Endothelial cell of hepatic sinusoid (primary cell): ENCODE measurements at regions not wholly inside any gene's neighbourhood (a gene's known extent, or its start where the extent isn't known, plus 50 kb on each side); places are given as distances from the start of the nearest gene placed in this dataset.

Source experiments
- in situ Hi-C: cut with HindIII; loops from 2 replicates; pipeline ENCODE4 v1.10.0; 2017; ENCODE audit warnings: low sequenced_read_pairs

GRCh38 chr7:41030673-41031072 lies 672.2 kb downstream of the INHBA start:
- in situ Hi-C loops, result no loop called here

GRCh38 chr7:41029072-41029499 lies 673.8 kb downstream of the INHBA start:
- in situ Hi-C loops, result no loop called here

DNA sequence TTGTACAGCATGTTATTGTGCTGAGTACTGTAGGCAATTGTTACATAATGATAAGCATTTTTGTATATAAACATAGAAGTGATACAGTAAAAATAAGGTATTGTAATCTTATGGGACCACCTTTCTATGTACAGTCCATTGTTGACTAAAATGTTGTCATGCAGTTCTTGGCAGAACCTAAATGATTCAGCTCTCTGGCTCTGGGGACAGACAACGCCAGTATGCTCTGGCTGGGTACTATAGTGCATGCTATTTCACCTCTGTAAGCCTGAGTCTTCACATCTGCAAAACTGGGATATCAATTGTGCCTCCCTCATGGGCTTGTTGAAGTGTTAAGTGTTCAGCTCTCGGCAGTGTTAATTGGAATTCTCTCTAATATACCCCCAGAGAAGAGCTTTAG lies 674.3 kb downstream of the INHBA start:
- in situ Hi-C loops, result no loop called here

- in situ Hi-C loops, result no loop called here
Observed at GRCh38 chr7:41027428-41028115, 675.3 kb downstream of the INHBA start.

DNA sequence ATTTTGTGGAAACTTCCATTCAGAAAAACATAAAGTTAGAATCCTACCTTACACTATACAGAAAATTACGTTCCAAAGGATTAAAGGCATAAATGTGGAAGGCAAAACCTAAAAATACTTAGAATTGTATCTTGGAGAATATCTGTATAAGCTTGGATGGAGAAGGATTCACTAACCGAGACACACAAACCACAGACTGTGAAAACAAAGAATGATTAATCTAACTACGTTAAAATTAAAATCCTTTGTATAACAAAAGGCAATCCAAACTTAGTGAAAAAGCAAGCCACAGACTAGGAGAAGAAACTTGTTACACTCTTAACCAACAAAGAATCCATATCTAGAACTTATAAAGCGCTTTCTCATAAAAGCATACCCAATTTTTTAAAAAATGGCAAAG lies 678.8 kb downstream of the INHBA start:
- in situ Hi-C loops, result no loop called here

DNA sequence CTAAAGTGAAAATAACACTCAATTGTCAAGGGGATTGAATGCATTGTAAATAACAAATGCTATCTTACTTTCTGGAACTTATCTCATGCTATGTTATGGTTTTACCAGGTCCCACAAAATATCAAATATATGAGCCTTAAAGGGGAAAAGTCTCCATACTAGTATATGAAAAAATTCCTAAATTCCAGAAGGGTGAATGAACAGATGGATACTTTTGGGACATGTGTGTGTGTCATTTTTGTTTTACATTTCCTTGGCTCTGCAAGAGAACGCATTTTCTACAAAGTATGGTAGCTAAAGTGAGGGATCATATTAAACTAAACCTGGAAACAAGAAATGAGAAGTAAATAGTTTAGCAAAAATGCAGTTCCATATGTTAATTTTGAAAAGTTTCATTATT lies 682.8 kb downstream of the INHBA start:
- in situ Hi-C loops, result no loop called here

DNA sequence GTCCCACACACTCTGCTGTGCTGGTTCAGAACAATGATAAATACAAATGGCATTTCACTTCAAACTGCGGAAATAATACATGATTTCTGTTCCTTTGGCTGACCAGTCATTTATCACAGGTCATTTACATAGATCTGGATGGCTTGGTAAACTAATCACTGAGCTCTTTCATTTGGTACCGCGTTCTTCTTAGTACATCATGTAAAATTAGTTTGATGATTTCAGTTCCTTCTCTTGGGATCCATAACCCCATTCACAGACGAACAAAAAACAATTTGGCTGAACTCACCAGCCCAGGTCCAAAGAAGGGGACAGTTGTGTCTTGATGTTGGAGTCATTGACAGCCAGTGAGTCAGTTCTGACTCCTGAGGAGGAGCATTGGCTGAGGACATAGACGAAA lies 689.8 kb downstream of the INHBA start:
- in situ Hi-C loops, result no loop called here

DNA sequence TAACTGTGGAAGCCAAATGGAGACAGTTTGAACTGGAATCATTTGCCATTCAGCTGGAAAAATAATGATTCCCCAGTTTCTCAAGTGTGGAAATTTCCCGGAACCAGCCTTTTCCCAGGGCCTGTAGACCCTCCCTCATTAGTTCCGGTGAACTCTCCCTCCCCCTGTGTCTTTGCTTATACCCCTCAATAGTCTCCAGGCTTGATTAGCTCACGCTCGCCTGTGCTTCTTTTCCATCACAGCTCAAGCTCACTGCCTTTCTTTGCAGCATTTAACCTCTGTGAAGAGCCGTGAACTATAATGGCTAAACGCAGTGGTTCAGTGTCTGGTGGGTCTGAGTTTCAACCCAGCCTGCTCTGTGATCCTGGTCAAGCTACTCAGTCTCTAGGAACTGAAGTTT lies 690.8 kb downstream of the INHBA start:
- in situ Hi-C loops, result no loop called here

GRCh38 chr7:41010967-41011366 lies 691.9 kb downstream of the INHBA start:
- in situ Hi-C loops, result no loop called here

DNA sequence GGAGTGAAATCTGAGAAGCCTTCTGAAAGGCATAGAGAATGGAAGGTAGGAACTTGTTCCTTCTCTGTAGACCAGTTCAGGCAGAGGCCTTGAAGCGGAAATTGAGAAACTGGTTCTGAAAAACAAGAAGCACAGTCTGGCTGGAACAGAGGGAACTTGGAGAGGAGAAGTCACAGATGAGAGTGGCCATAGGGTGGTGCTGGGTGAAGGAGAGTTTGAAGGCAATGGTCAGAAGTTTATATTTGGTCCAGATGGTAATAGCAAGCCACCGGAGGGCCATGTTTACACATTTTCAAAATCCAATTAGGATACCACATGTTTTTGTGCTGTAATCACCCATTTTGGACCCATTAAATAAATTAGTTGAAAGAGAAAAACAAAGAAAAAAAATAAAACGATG lies 692.5 kb downstream of the INHBA start:
- in situ Hi-C loops, result no loop called here

GRCh38 chr7:41007811-41008210 lies 695.1 kb downstream of the INHBA start:
- in situ Hi-C loops, result loop anchor here (5.0 kb wide), 2 partner anchors 49 to 79 kb away; no protein-coding TSS in a partner anchor

- in situ Hi-C loops, result loop anchor here (5.0 kb wide), 2 partner anchors 50 to 80 kb away; no protein-coding TSS in a partner anchor
Observed at GRCh38 chr7:41007351-41007751, 695.5 kb downstream of the INHBA start.

GRCh38 chr7:41006306-41006995 lies 696.4 kb downstream of the INHBA start:
- in situ Hi-C loops, result loop anchor here (5.0 kb wide), 2 partner anchors 51 to 81 kb away; no protein-coding TSS in a partner anchor

GRCh38 chr7:41005374-41005901 lies 697.5 kb downstream of the INHBA start:
- in situ Hi-C loops, result loop anchor here (5.0 kb wide), 2 partner anchors 52 to 82 kb away; no protein-coding TSS in a partner anchor

GRCh38 chr7:41003977-41004376 lies 698.9 kb downstream of the INHBA start:
- in situ Hi-C loops, result no loop called here

DNA sequence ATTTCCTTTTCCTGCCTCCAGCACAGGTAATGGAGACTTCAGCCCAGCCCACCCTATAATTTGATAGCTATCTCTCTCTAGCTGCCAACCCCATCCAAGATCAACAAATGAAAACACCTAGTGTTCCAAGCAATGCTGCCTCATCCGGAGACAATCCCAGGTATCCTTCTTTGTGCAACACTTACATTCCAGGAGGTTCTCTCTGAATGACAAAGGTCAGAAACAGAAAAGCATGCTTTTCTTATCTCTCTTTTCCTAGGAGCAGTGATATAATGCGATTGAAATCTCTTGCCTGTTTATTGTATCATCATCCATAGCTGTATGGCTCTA lies 699.3 kb downstream of the INHBA start:
- in situ Hi-C loops, result no loop called here

- in situ Hi-C loops, result no loop called here
Observed at GRCh38 chr7:41002741-41003610, 699.9 kb downstream of the INHBA start.

GRCh38 chr7:41000042-41000441 lies 702.8 kb downstream of the INHBA start:
- in situ Hi-C loops, result no loop called here

DNA sequence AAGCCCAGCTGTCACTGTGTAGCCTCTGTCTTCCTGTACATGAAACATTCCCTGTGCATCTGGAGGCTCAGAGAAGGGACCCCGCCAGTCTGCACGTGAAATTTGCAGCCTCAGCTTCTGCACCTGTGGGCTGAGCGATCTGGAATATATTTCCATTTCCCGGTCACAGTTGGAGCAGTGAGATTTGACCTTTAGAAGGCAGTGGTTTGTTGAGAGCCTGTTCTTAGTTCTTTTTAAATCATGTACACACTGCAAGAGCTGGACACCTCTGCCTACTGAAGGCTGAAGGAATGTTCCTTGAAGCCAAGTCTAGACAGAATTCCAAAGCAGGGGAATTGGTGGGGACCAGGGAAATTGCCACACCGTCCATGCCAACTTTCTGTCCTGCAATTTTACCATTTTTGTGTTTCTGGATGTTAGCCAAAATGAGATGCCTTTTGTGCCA lies 706.6 kb downstream of the INHBA start:
- in situ Hi-C loops, result no loop called here

DNA sequence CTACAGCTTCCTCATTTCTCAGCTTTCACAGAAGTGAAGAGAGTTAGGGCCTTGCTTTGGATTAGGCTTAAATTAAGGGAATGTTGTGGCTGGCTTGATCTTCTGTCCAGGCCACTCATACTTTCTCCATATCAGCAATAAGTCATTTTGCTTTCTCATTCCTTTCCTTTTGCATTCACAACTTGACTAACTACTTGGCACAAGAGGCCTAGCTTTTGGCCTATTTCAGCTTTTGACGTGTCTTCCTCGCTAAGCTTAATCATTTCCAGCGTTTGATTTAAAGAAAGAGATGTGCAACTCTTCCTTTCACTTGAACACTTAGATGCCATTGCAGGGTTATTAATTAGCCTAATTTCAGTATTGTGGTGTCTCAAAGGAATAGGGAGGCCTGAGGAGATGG lies 712.0 kb downstream of the INHBA start:
- in situ Hi-C loops, result no loop called here

GRCh38 chr7:40987571-40987970 lies 715.3 kb downstream of the INHBA start:
- in situ Hi-C loops, result no loop called here
